ENCODE measurements at regions not wholly inside any gene's neighbourhood (a gene's known extent, or its start where the extent isn't known, plus 50 kb on each side); places are given as distances from the start of the nearest gene placed in this dataset.

DNA sequence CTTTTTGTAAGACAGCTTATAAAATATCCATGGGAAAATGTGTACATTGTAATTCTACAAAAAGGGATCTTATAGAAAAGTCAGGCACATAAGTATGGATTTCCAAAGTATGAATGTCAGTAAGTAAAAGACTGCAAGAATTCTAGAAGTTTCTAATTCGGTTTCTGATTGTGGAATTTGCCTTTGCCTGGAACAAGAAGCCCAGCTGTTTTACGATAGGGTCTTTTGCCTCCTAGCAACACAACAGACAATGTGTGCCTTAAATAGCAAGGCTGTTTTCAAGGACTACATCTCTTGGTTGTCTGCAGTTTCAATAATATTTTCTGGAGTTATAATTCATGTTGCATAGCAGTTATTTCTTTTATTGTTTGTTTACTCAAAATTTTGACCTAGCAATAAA, 312.9 kb downstream of the MTX2 start:
- peaks cover 23% of the 10 kb centered on the region for H3K4me1 Mint-ChIP-seq (ENCODE audit: unreplicated experiment)
- H3K4me3 Mint-ChIP-seq = no peak overlapping the region
- DNase-seq (ENCODE audit: extremely low spot score, unreplicated experiment) = no peak
- H3K27me3 Mint-ChIP-seq = peaks cover 20% of the 10 kb centered on the region
- no peaks in the 10 kb centered on the region for H3K36me3 Mint-ChIP-seq
- H3K9me3 Mint-ChIP-seq = no peaks in the 10 kb centered on the region
- TF ChIP-seq CTCF (conservative IDR thresholded peaks at IDR 0.05) = no peak
- H3K27ac Mint-ChIP-seq = no peak overlapping the region

GRCh38 chr2:176582990-176583481, 313.8 kb downstream of the MTX2 start:
- no peak for TF ChIP-seq CTCF (conservative IDR thresholded peaks at IDR 0.05)
- H3K4me3 Mint-ChIP-seq = no peak overlapping the region
- no peaks in the 10 kb centered on the region for H3K36me3 Mint-ChIP-seq
- peaks cover 14% of the 10 kb centered on the region for H3K27me3 Mint-ChIP-seq
- H3K4me1 Mint-ChIP-seq (ENCODE audit: unreplicated experiment) = peaks cover 24% of the 10 kb centered on the region
- no peaks in the 10 kb centered on the region for H3K9me3 Mint-ChIP-seq
- DNase-seq (ENCODE audit: extremely low spot score, unreplicated experiment) = no peak
- H3K27ac Mint-ChIP-seq = peak overlapping the region; percentile 12

- peaks cover 27% of the 10 kb centered on the region for H3K4me1 Mint-ChIP-seq (ENCODE audit: unreplicated experiment)
- no peak for DNase-seq (ENCODE audit: extremely low spot score, unreplicated experiment)
- H3K9me3 Mint-ChIP-seq = no peaks in the 10 kb centered on the region
- no peak for TF ChIP-seq CTCF (conservative IDR thresholded peaks at IDR 0.05)
- H3K27me3 Mint-ChIP-seq = peaks cover 14% of the 10 kb centered on the region
- H3K4me3 Mint-ChIP-seq = no peak overlapping the region
- H3K27ac Mint-ChIP-seq = peak overlapping the region; percentile 12
- H3K36me3 Mint-ChIP-seq = no peaks in the 10 kb centered on the region
These were observed 314.4 kb downstream of the MTX2 start for GRCh38 chr2:176583607-176584006.

DNA sequence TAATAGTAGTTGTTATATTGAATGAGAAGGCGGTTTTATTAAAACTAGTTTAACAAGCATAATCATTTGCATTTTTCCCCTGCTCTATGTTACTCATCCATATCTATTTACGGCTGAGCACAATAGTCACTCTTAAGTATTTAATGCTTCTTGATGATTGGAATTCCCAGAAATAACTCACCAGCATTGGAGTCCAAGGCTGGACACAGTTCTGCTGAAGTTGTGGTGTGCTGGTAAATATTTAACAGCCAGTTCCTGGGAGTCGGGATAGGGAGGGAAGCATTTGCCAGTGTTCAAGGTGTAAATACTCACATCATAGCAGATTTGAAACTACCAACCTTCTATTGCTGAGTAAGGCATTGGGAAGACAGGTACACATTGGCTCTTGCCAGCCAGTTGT, 315.1 kb downstream of the MTX2 start:
- Mint-ChIP-seq H3K4me3 (no peak overlapping the region), H3K27ac (no peak overlapping the region), H3K36me3 (no peaks in the 10 kb centered on the region), H3K27me3 (peaks cover 12% of the 10 kb centered on the region), H3K9me3 (no peaks in the 10 kb centered on the region), H3K4me1 (ENCODE audit: unreplicated experiment) (peaks cover 32% of the 10 kb centered on the region)
- DNase-seq (ENCODE audit: extremely low spot score, unreplicated experiment) = no peak
- TF ChIP-seq CTCF (conservative IDR thresholded peaks at IDR 0.05) = no peak

GRCh38 chr2:176585291-176585690, 316.0 kb downstream of the MTX2 start:
- H3K9me3 Mint-ChIP-seq = no peaks in the 10 kb centered on the region
- H3K27me3 Mint-ChIP-seq = peaks cover 19% of the 10 kb centered on the region
- no peak overlapping the region for H3K4me3 Mint-ChIP-seq
- no peak for DNase-seq (ENCODE audit: extremely low spot score, unreplicated experiment)
- no peak for TF ChIP-seq CTCF (conservative IDR thresholded peaks at IDR 0.05)
- H3K4me1 Mint-ChIP-seq (ENCODE audit: unreplicated experiment) = peaks cover 42% of the 10 kb centered on the region
- H3K27ac Mint-ChIP-seq = no peak overlapping the region
- H3K36me3 Mint-ChIP-seq = no peaks in the 10 kb centered on the region

- TF ChIP-seq CTCF (conservative IDR thresholded peaks at IDR 0.05) = no peak
- no peaks in the 10 kb centered on the region for H3K36me3 Mint-ChIP-seq
These were observed 316.5 kb downstream of the MTX2 start for GRCh38 chr2:176585791-176586190.

More at GRCh38 chr2:176585791-176586190, 316.5 kb downstream of the MTX2 start:
- Mint-ChIP-seq H3K27me3 (peaks cover 19% of the 10 kb centered on the region), H3K4me3 (peak overlapping the region; percentile 18), H3K9me3 (no peaks in the 10 kb centered on the region), H3K4me1 (ENCODE audit: unreplicated experiment) (peaks cover 46% of the 10 kb centered on the region), H3K27ac (no peak overlapping the region)
- no peak for DNase-seq (ENCODE audit: extremely low spot score, unreplicated experiment)

Measured in type B pancreatic cell (in vitro differentiated cells).